ENCODE measurements at regions not wholly inside any gene's neighbourhood (a gene's known extent, or its start where the extent isn't known, plus 50 kb on each side); places are given as distances from the start of the nearest gene placed in this dataset.
"Not testable (repeated sequence)": the region's sequence is repeated elsewhere in the genome, so short reads cannot be mapped to it uniquely, and the experiment has no call there.

- FAIRE-seq = no peak
Measured at GRCh38 chr1:219071209-219071608, 102.5 kb upstream of the LYPLAL1 start.

- no peak for FAIRE-seq
Measured at GRCh38 chr1:219072329-219072728, 101.3 kb upstream of the LYPLAL1 start.

GRCh38 chr1:219074084-219074728 is 99.5 kb upstream of the LYPLAL1 start:
- no peak for FAIRE-seq

DNA sequence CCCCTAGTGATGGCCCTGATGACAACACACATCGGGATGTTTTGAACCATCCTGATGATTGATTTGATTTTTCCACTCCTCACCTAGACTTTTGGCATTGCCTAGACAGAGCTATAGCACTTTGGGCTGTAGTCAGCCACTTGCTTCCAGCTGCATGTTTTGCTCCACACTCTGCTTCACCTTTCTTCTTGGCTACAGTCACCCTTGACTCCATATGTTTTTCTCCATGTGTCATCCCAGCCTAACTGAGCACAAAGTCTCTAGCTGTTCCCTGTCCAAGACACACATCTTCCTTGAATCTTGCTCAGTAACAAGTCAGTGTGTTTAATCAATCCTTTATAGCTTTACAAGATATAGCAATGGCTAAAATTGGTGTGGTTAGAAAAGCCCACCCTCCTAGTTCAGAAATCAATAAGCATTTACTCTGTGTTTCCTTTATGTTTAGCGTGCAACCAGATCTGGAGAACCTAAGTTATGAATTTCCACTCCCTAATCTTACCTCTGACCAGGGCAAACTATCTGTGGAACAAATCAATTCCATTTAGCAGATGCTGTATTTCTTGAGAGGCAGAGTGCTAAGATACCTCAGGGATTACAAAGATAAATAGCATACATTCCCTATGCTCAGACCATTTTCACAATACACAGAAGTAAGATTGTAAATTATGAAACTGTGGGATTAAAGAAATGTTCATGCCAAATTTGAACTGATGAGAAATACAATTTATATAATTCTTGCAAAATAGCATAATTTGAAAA is 98.4 kb upstream of the LYPLAL1 start:
- FAIRE-seq = no peak

GRCh38 chr1:219076326-219076937 is 97.2 kb upstream of the LYPLAL1 start:
- FAIRE-seq = no peak

DNA sequence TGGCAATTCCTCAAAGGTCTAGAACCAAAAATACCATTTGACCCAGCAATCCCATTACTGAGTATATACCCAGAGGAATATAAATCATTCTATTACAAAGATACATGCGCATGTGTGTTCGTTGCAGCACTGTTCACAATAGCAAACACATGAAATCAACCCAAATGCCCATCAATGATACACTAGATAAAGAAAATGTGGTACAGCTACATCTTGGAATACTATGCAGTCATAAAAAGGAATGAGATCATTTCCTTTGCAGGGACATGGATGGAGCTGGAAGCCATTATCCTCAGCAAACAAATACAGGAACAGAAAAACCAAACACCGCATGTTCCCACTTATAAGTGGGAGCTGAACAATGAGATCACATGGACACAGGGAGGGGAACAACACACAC is 95.9 kb upstream of the LYPLAL1 start:
- FAIRE-seq = not testable (repeated sequence)

- FAIRE-seq = no peak
Measured at GRCh38 chr1:219081943-219082925, 91.4 kb upstream of the LYPLAL1 start.

DNA sequence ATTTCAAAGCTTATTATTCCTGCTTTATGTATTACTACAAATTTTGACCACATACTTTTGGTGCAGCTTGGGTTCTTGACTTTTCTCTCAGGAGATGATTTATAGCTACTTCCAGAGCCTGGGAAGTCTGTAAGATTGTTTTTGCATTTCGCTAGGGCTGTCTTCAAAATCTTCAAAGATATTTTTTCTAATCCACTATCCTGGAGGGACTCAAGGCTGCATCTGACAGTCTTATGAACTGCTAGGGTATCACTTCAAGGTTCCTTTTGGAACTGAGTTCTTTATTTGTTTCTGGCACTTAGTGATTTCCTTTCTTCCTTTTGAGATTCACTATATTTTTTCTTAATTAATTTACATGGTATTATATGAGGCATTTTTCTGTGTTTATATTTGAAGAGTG is 90.0 kb upstream of the LYPLAL1 start:
- FAIRE-seq = no peak

DNA sequence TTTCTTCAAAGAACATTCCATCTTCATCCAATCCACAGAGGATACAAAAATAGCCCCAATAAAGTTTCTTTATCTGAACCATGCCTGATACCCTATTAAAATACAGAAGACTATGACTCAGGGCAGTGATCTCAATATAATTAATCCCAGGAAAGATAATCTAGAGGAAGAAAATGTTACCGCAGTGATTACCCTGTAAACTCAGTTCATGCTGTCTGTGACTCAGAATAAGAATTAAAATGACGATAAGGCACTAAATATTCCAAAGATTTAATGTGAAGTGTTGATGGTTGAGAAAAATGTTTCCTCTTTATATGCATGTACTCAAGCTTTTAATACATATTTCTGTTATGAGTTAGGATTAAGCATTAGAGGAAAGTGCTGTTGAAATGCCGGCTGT is 88.6 kb upstream of the LYPLAL1 start:
- FAIRE-seq = no peak

DNA sequence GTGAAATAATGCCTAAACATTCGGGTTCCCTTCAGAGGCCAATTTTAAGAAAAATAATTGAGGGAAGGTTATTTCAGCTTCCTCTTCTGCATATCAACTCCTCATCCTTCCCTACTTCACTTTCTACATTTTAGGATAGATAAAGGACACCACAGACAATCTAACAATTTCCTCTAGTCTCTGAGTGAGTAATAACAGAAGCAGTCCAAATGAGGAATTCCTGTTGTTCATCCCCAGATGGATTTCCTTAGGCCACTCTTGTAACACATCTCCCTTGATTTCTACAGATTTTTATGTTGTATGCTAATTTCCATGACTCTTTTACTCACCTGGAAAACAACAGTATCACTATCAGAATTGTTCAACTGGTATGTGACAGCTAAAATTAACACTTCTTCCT is 87.7 kb upstream of the LYPLAL1 start:
- FAIRE-seq = no peak

- no peak for FAIRE-seq
Measured at GRCh38 chr1:219086956-219087469, 86.7 kb upstream of the LYPLAL1 start.

- FAIRE-seq = no peak
Measured at GRCh38 chr1:219088778-219089557, 84.7 kb upstream of the LYPLAL1 start.

- peak; percentile 57 for FAIRE-seq
Measured at GRCh38 chr1:219090607-219091006, 83.1 kb upstream of the LYPLAL1 start.

GRCh38 chr1:219092206-219092605 is 81.5 kb upstream of the LYPLAL1 start:
- FAIRE-seq = no peak

DNA sequence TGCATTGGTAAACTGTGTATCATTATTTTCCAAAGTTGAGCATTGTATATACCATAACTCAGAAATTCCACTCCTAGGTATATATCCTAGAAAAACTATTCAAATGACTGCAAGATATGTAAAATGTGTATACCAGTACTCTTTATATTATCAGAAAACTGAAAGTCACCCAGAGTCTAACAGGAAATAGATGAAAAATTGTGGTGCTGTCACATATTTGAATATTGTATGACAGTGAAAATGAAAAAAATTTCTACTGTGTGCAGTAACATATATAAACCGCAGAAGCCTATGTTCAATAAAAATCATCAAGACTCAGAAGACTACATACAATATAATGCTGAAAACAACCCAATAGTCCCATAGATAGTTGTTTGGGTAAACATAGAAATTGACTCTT is 74.4 kb upstream of the LYPLAL1 start:
- FAIRE-seq = no peak

DNA sequence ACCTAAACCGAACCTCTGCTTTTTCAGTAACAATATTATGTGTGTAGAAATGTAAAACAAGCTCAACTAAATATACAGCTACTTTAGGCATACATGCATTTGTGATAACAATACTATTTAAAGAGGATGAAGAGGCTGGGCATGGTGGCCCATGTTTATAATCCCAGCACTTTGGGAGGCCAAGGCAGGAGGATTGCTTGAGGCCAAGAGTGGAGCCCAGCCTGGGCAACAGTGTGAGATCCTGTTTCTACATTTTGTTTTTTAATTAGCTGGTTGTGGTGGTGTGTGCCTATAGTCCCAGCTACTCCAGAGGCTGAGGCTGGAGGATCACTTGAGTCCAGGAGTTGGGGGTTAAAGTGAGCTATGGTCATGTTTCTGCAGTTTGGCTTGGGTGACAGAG is 73.6 kb upstream of the LYPLAL1 start:
- FAIRE-seq = no peak

GRCh38 chr1:219102466-219102865 is 71.2 kb upstream of the LYPLAL1 start:
- FAIRE-seq = peak; percentile 79

DNA sequence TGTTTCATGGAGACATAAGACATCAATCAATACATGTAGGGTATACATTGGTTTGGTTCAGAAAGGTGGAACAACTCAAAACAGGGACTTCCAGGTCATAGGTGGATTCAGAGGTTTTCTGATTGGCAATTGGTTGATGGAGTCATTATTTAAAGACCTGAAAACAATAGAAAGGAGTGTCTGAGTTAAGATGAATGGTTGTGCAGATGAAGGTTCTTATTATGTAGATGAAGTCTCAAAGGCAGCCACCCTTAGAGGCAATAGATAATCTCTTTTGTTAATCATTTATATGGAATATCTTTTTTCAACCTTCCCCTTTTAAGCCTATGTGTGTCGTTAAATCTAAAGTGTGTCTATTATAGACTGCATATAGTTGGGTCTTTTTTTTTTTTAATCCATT is 67.8 kb upstream of the LYPLAL1 start:
- FAIRE-seq = no peak

- no peak for FAIRE-seq
Measured at GRCh38 chr1:219109424-219110018, 64.2 kb upstream of the LYPLAL1 start.

DNA sequence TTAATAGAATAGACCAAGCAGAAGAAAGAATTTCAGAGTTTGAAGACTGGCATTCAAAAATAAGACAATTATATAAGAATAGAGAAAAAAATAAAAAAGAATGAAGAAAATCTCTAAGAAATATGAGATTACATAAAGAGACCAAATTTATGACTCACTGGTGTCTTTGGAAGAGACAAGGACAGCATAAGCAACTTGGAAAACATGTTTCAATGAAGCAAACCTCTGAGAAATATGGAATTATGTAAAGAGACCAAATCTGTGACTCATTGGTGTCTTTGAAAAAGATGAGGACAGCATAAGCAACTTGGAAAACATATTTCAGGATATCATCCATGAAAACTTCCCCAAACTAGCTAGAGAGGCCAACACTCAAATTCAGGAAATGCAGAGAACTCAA is 60.4 kb upstream of the LYPLAL1 start:
- no peak for FAIRE-seq

DNA sequence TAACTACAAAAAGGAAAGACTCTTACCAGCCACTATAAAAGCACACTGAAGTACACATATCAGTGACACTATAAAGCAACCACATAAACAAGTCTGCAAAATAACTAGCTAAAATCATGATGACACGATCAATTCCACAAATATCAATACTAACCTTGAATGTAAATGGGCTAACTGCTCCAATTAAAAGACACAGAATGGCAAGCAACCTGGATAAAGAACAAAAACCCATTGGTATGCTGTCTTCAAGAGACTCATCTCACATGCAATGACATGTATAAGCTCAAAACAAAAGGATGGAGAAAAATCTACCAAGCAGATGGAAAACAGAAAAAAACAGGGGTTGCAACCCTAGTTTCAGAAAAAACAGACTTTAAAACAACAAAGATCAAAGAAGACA is 59.7 kb upstream of the LYPLAL1 start:
- no peak for FAIRE-seq

Data from endometrium (tissue), 2 donors.